Karpas-422 (cell line): ENCODE measurements at regions not wholly inside any gene's neighbourhood (a gene's known extent, or its start where the extent isn't known, plus 50 kb on each side); places are given as distances from the start of the nearest gene placed in this dataset.
"Not testable (repeated sequence)": the region's sequence is repeated elsewhere in the genome, so short reads cannot be mapped to it uniquely, and the experiment has no call there.

ENCODE experiments used
- DNase-seq: peaks from one replicate; pipeline ENCODE4 v3.0.0-alpha.2; 2015
- H2AFZ ChIP-seq: fragments of 200-600 bp; sonication (generic); 2 replicates; pipeline ENCODE4 v1.6.1; 2014; ENCODE audit warnings: antibody characterized with exemption, low read length, mixed read lengths
- H3K27ac ChIP-seq: fragments of 200-600 bp; sonication (generic); 2 replicates; pipeline ENCODE4 v1.5.1; 2014; ENCODE audit warnings: mild to moderate bottlenecking, low read length, moderate library complexity
- H3K27me3 ChIP-seq: fragments of 200-600 bp; sonication (generic); 2 replicates; pipeline ENCODE4 v1.6.1; 2014; ENCODE audit warnings: low read length, mixed read lengths
- H3K36me3 ChIP-seq: fragments of 200-600 bp; sonication (generic); 2 replicates; pipeline ENCODE4 v1.6.1; 2014; ENCODE audit warnings: low read length, mixed read lengths; ENCODE audit not compliant: insufficient read depth
- H3K4me1 ChIP-seq: fragments of 200-600 bp; sonication (generic); 2 replicates; pipeline ENCODE4 v1.6.1; 2014; ENCODE audit warnings: mild to moderate bottlenecking, low read length, mixed read lengths
- H3K4me2 ChIP-seq: fragments of 200-600 bp; sonication (generic); 2 replicates; pipeline ENCODE4 v1.6.1; 2014; ENCODE audit warnings: low read length, low read depth, mild to moderate bottlenecking; ENCODE audit not compliant: poor library complexity, severe bottlenecking
- H3K4me3 ChIP-seq: fragments of 200-600 bp; sonication (generic); 2 replicates; pipeline ENCODE4 v1.5.1; 2014; ENCODE audit warnings: mild to moderate bottlenecking, antibody characterized with exemption, low read length, mixed read lengths
- H3K79me2 ChIP-seq: fragments of 200-600 bp; sonication (generic); 2 replicates; pipeline ENCODE4 v1.6.1; 2014; ENCODE audit warnings: mild to moderate bottlenecking, low read length, mixed read lengths
- H3K9ac ChIP-seq: fragments of 200-600 bp; sonication (generic); 2 replicates; pipeline ENCODE4 v1.6.0; 2014; ENCODE audit warnings: low read length
- H3K9me2 ChIP-seq: fragments of 200-600 bp; sonication (generic), shearing (Covaris generic); replicated peaks from 2 replicates; pipeline ENCODE4 v1.6.0; 2014; ENCODE audit warnings: mild to moderate bottlenecking, low read length, moderate library complexity; ENCODE audit not compliant: insufficient read depth
- H3K9me3 ChIP-seq: fragments of 300-700, 200-600 bp; sonication (generic); 2 replicates; pipeline ENCODE4 v1.6.1; 2014; ENCODE audit warnings: low read length, mixed read lengths
- H4K20me1 ChIP-seq: fragments of 200-600 bp; sonication (generic); 2 replicates; pipeline ENCODE4 v1.6.1; 2014; ENCODE audit warnings: mild to moderate bottlenecking, antibody characterized with exemption, low read length, low read depth; ENCODE audit not compliant: insufficient read depth

- H3K27ac ChIP-seq, H3K4me1 ChIP-seq, H3K79me2 ChIP-seq, H3K9ac ChIP-seq, H2AFZ ChIP-seq, H3K9me2 ChIP-seq, H4K20me1 ChIP-seq, H3K4me2 ChIP-seq, H3K4me3 ChIP-seq, H3K36me3 ChIP-seq, DNase-seq, H3K27me3 ChIP-seq: not testable (repeated sequence)
- peaks cover 14% of the 10 kb centered on the region; the same call in 1 of the 2 replicates for H3K9me3 ChIP-seq
These were observed 889.1 kb downstream of the NR2F1-AS1 start for GRCh38 chr5:92691955-92692354.

DNA sequence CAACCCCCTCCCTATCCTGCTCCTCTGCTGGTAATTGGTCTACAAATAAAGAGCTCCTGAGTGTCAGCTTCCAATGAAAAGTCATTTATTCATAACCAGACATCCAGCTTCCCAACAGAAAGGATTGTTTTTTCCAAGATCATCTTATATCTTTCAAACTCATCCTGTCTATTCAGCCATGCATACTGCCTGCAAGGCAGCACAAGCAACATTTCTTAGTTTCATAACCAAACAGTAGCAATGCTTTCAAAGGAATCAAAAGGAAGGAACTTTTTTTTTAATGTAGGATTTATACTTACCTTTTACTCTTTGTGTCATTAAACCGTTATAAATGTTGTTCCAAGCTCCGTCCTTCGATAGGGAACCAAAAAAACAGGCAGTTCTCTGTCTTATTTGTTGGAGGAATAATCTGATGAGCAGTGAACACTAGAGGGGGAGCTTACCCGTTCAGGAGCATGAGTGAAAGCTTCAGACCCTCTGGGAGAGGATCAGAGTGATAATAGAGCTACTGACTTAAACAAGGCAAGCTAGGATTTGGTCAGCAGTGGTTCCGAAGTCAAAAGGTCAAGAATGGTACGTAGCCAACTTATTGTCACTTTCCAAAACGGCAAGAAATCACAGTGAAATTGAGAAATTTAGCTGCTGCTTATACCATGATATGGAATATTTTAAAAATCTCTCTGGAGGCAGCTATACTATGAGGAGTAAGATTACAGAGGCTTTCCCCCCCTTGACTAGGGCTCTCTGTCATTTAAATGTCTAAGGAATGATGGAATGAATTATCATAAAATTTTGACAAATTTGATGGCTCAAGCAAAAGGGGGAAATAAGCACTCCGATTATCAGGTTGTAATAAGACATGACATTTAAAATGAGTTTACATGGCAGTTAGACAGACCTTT lies 892.9 kb downstream of the NR2F1-AS1 start:
- Histone ChIP-seq H3K9me3 (peaks cover 16% of the 10 kb centered on the region; the same call in 1 of the 2 replicates), H3K4me3 (no peak overlapping the region), H2AFZ (no peak overlapping the region), H3K27ac (no peak overlapping the region), H3K4me1 (no peaks in the 10 kb centered on the region), H3K27me3 (no peaks in the 10 kb centered on the region), H3K4me2 (no peak overlapping the region), H3K9ac (no peak overlapping the region), H3K36me3 (no peaks in the 10 kb centered on the region), H3K79me2 (no peaks in the 10 kb centered on the region), H3K9me2 (no peaks in the 10 kb centered on the region), H4K20me1 (no peaks in the 10 kb centered on the region)
- no peak for DNase-seq

DNA sequence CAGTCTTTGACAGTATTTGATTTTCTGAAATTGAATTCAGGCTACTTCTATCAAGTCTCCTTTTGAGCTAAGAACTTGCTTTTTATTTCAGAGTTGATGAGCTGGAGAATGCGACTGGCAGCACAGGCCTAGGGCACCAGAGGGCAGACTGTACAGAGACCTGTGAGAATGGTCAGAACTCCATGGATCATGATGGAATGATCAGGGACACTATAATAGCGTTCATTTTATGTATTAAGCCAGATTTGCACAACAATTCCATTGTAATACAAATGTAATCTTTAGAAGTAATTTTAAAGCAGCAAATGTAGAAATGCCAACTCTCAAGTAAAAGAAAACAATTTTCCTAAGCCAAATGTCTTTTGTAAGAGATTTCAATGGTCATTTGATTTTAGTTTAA lies 902.4 kb downstream of the NR2F1-AS1 start:
- Histone ChIP-seq H2AFZ (no peak overlapping the region), H3K9me3 (peaks cover 14% of the 10 kb centered on the region; the same call in 1 of the 2 replicates), H3K9me2 (no peaks in the 10 kb centered on the region), H3K27ac (no peak overlapping the region), H4K20me1 (no peaks in the 10 kb centered on the region), H3K4me3 (no peak overlapping the region), H3K27me3 (no peaks in the 10 kb centered on the region), H3K4me2 (no peak overlapping the region), H3K79me2 (no peaks in the 10 kb centered on the region), H3K36me3 (no peaks in the 10 kb centered on the region), H3K9ac (no peak overlapping the region), H3K4me1 (no peaks in the 10 kb centered on the region)
- no peak for DNase-seq

DNA sequence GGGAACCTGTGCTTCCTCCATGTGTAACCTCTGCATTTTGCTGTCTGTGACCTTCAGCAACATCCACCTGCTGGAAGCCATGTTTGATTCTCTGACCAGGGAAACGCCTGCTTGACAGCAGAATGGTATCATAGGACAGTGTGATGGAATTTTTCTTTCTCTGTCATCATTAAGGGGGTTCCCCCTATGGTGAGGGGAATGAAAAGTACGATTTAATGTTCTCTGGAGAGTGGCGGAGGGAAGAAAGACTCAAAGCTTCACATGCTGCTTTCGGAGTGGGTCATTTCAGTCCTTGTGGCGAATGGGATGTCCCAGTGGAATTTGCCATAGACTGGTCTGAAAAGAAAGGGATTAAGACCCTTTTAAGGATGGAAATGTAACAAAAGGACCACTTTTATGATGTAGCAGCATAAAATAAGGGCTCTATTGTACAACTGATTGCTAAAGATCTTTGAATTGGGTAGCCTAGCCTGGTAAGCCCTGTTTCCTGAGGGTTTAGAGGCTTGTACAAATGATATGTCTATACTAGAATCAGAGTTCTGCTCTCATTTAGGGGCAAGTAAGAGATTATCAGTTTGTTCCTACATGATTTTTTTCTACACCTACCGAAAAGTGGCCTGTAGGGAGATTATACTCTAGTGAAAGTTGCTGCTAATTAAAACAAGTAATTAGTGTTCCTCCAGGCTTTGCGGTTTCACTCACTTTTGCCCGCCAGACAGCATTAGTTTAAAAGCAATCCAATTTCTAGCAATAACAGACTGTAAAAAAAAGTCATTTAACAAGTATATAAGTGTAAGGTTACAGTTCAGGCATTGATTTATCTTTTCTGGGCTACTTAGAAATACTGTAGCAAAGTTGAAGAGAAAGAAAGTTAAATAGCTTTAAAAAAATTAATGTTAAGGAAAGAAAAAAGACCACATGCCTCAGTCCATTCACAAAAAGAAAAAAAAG lies 904.5 kb downstream of the NR2F1-AS1 start:
- no peaks in the 10 kb centered on the region for H3K79me2 ChIP-seq
- no peaks in the 10 kb centered on the region for H4K20me1 ChIP-seq
- no peaks in the 10 kb centered on the region for H3K4me1 ChIP-seq
- H3K9me3 ChIP-seq, result peaks cover 14% of the 10 kb centered on the region; the same call in 1 of the 2 replicates
- no peak overlapping the region for H3K4me3 ChIP-seq
- no peak overlapping the region for H2AFZ ChIP-seq
- H3K9ac ChIP-seq, result no peak overlapping the region
- no peaks in the 10 kb centered on the region for H3K36me3 ChIP-seq
- no peaks in the 10 kb centered on the region for H3K27me3 ChIP-seq
- no peak overlapping the region for H3K4me2 ChIP-seq
- H3K9me2 ChIP-seq, result no peaks in the 10 kb centered on the region
- H3K27ac ChIP-seq, result no peak overlapping the region
- DNase-seq, result no peak

DNA sequence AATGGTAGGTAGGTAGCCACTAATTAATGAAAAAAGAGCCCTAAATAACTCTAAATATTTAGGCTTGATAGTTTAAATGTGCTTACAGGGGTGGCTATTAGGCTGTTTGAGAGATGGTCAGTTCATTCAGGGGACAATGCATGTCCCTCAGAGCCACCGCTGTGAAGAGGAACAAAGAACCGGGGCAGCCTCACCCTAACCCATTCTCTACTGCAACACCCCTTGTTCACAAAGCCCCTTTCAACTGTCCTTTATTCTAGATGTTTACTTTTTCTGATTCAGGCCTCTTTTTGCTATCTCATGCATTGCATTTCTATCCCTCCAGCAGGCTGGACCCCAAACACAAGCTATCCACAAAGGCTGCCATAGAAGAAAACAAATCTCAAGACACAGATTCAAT lies 906.7 kb downstream of the NR2F1-AS1 start:
- H2AFZ ChIP-seq, result no peak overlapping the region
- no peak for DNase-seq
- H3K27ac ChIP-seq, result no peak overlapping the region
- H3K27me3 ChIP-seq, result no peaks in the 10 kb centered on the region
- no peaks in the 10 kb centered on the region for H3K4me1 ChIP-seq
- H3K36me3 ChIP-seq, result no peaks in the 10 kb centered on the region
- peaks cover 11% of the 10 kb centered on the region; the same call in 1 of the 2 replicates for H3K9me3 ChIP-seq
- H3K4me2 ChIP-seq, result no peak overlapping the region
- no peaks in the 10 kb centered on the region for H4K20me1 ChIP-seq
- H3K9ac ChIP-seq, result no peak overlapping the region
- no peaks in the 10 kb centered on the region for H3K79me2 ChIP-seq
- H3K9me2 ChIP-seq, result no peaks in the 10 kb centered on the region
- H3K4me3 ChIP-seq, result no peak overlapping the region

- H3K27ac ChIP-seq, result no peak overlapping the region
- no peak overlapping the region for H2AFZ ChIP-seq
- no peak overlapping the region for H3K4me3 ChIP-seq
- H3K9me2 ChIP-seq, result no peaks in the 10 kb centered on the region
- no peaks in the 10 kb centered on the region for H4K20me1 ChIP-seq
- peaks cover 13% of the 10 kb centered on the region; the same call in 1 of the 2 replicates for H3K9me3 ChIP-seq
- H3K4me1 ChIP-seq, result no peaks in the 10 kb centered on the region
- H3K4me2 ChIP-seq, result no peak overlapping the region
- no peak overlapping the region for H3K9ac ChIP-seq
- no peak for DNase-seq
- no peaks in the 10 kb centered on the region for H3K79me2 ChIP-seq
- no peaks in the 10 kb centered on the region for H3K36me3 ChIP-seq
- H3K27me3 ChIP-seq, result no peaks in the 10 kb centered on the region
These were observed 915.5 kb downstream of the NR2F1-AS1 start for GRCh38 chr5:92665506-92665905.

DNA sequence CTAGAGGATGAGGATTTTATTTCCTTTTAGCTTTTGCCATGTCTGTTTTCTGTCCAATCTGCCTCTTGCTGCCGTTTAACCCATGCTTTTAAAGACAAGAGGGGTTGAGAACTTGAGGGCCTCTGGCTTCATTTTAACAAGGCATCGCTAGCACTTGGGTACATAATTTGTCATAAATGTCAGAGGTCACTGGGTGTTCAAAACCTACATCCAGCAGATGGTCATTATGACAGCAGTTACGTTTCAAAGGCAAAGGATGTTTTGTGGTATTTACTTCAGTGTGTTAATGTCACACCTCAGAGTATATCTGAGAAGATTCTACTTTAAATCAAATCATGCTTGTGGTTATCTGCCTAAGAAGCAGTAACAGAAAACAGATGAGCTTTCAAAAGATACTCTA lies 918.3 kb downstream of the NR2F1-AS1 start:
- Histone ChIP-seq H3K27ac (no peak overlapping the region), H4K20me1 (no peaks in the 10 kb centered on the region), H3K9ac (no peak overlapping the region), H2AFZ (no peak overlapping the region), H3K4me2 (no peak overlapping the region), H3K9me2 (no peaks in the 10 kb centered on the region), H3K36me3 (no peaks in the 10 kb centered on the region), H3K27me3 (no peaks in the 10 kb centered on the region), H3K4me1 (no peaks in the 10 kb centered on the region), H3K9me3 (peaks cover 18% of the 10 kb centered on the region; the same call in 1 of the 2 replicates), H3K4me3 (no peak overlapping the region), H3K79me2 (no peaks in the 10 kb centered on the region)
- no peak for DNase-seq

- Histone ChIP-seq H3K9ac (no peak overlapping the region), H3K4me3 (no peak overlapping the region), H3K36me3 (no peaks in the 10 kb centered on the region), H3K4me2 (no peak overlapping the region), H3K79me2 (no peaks in the 10 kb centered on the region), H3K27me3 (no peaks in the 10 kb centered on the region), H3K27ac (no peak overlapping the region), H2AFZ (no peak overlapping the region), H3K9me2 (no peaks in the 10 kb centered on the region), H3K9me3 (peaks cover 28% of the 10 kb centered on the region), H4K20me1 (no peaks in the 10 kb centered on the region), H3K4me1 (no peaks in the 10 kb centered on the region)
- DNase-seq, result no peak
These were observed 921.8 kb downstream of the NR2F1-AS1 start for GRCh38 chr5:92659246-92659645.
